ENCODE measurements at regions not wholly inside any gene's neighbourhood (a gene's known extent, or its start where the extent isn't known, plus 50 kb on each side); places are given as distances from the start of the nearest gene placed in this dataset.

- intact Hi-C loops (cut with micrococcal nuclease) (no loop called here), in situ Hi-C loops (cut with MboI) (no loop called here)
- Histone ChIP-seq H4K20me1 (replicated peaks; ENCODE audit: control insufficient read depth, insufficient read depth, low read length) (no peaks in the 10 kb centered on the region), H2AFZ (ENCODE audit: low read depth, low read length) (no peak overlapping the region), H3K27me3 (ENCODE audit: control insufficient read depth in 2 of 2, insufficient read depth in 2 of 2, low read length in 2 of 2) (no peaks in the 10 kb centered on the region), H3K36me3 (ENCODE audit: control insufficient read depth, insufficient read depth, low read length) (no peaks in the 10 kb centered on the region), H3K4me3 (no peak overlapping the region), H3K27ac (ENCODE audit: extremely low read depth, low read depth, low read length) (no peak overlapping the region), H3K79me2 (ENCODE audit: control insufficient read depth, insufficient read depth, low read length) (no peaks in the 10 kb centered on the region), H3K4me2 (ENCODE audit: insufficient read depth, low read length) (no peak overlapping the region), H3K4me1 (replicated peaks in 1 of 2; ENCODE audit: control insufficient read depth in 2 of 2, insufficient read depth in 2 of 2, low read length in 2 of 2) (no peaks in the 10 kb centered on the region), H3K9me1 (ENCODE audit: control insufficient read depth, insufficient read depth, low read length) (no peaks in the 10 kb centered on the region), H3K9me3 (replicated peaks; ENCODE audit: control insufficient read depth, insufficient read depth, low read depth, low read length) (no peaks in the 10 kb centered on the region), H3K9ac (ENCODE audit: insufficient read depth in 1 of 2, low read depth in 2 of 2, low read length in 2 of 2) (no peak overlapping the region)
- BruUV-seq (replicated peaks) = no TSS peak
- DNase-seq (ENCODE audit: extremely low read depth in 1 of 4, low spot score in 3 of 4) = no peak
- ChIA-PET POLR2A (no interaction called here), CTCF (ENCODE audit: low intra/inter-chr PET ratio) (no interaction called here)
- TF ChIP-seq PYGO2 (tag; IDR thresholded peaks at IDR 0.05) = no peak
- TF ChIP-seq RBM39 (optimal IDR thresholded peaks at IDR 0.05; ENCODE audit: low read depth, low read length) = no peak
- TF ChIP-seq ZNF224 (CRISPR knock-in tag; IDR thresholded peaks at IDR 0.05) = no peak
- TF ChIP-seq SMAD2 (IDR thresholded peaks at IDR 0.05; ENCODE audit: low read depth, low read length) = no peak
- no peak for TF ChIP-seq MAFK (IDR thresholded peaks at IDR 0.05; ENCODE audit: low read length)
- TF ChIP-seq, protein P1, sequence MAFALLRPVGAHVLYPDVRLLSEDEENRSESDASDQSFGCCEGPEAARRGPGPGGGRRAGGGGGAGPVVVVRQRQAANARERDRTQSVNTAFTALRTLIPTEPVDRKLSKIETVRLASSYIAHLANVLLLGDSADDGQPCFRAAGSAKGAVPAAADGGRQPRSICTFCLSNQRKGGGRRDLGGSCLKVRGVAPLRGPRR (CRISPR knock-in tag; IDR thresholded peaks at IDR 0.05) = no peak
- no peak for TF ChIP-seq SRF (CRISPR knock-in tag; IDR thresholded peaks at IDR 0.05)
- no peak for TF ChIP-seq MIER1 (IDR thresholded peaks at IDR 0.05; ENCODE audit: low read depth)
- TF ChIP-seq BRD9 (IDR thresholded peaks at IDR 0.05; ENCODE audit: low read depth, partially characterized antibody) = no peak
- no peak for TF ChIP-seq BDP1 (IDR thresholded peaks at IDR 0.05; ENCODE audit: insufficient read depth, insufficient read length)
- no peak for ATAC-seq
- FAIRE-seq = no peak
- WGBS (ENCODE audit: insufficient coverage, low coverage, missing lambda C conversion rate) = 0% methylated on average over 1 of the region's 1 CpG
Measured at GRCh38 chr2:154555710-154556109, 142.8 kb upstream of the KCNJ3 start.

All from K562 (cell line).